ENCODE measurements at regions not wholly inside any gene's neighbourhood (a gene's known extent, or its start where the extent isn't known, plus 50 kb on each side); places are given as distances from the start of the nearest gene placed in this dataset.

- no peak for TF ChIP-seq CTCF (IDR thresholded peaks at IDR 0.05; ENCODE audit: borderline replicate concordance, insufficient read depth, low read depth, low read length)
- H3K4me3 ChIP-seq (ENCODE audit: low read depth, low read length), result no peak overlapping the region
Measured at GRCh38 chr5:60208716-60209115, 315.2 kb upstream of the PDE4D start.

GRCh38 chr5:60207040-60207439, 313.5 kb upstream of the PDE4D start:
- TF ChIP-seq CTCF (IDR thresholded peaks at IDR 0.05; ENCODE audit: borderline replicate concordance, insufficient read depth, low read depth, low read length), result no peak
- no peak overlapping the region for H3K4me3 ChIP-seq (ENCODE audit: low read depth, low read length)

- no peak overlapping the region for H3K4me3 ChIP-seq (ENCODE audit: low read depth, low read length)
- no peak for TF ChIP-seq CTCF (IDR thresholded peaks at IDR 0.05; ENCODE audit: borderline replicate concordance, insufficient read depth, low read depth, low read length)
Measured at GRCh38 chr5:60206234-60206633, 312.7 kb upstream of the PDE4D start.

GRCh38 chr5:60205071-60205470, 311.5 kb upstream of the PDE4D start:
- no peak for TF ChIP-seq CTCF (IDR thresholded peaks at IDR 0.05; ENCODE audit: borderline replicate concordance, insufficient read depth, low read depth, low read length)
- no peak overlapping the region for H3K4me3 ChIP-seq (ENCODE audit: low read depth, low read length)

- no peak overlapping the region for H3K4me3 ChIP-seq (ENCODE audit: low read depth, low read length)
- no peak for TF ChIP-seq CTCF (IDR thresholded peaks at IDR 0.05; ENCODE audit: borderline replicate concordance, insufficient read depth, low read depth, low read length)
Measured at GRCh38 chr5:60196385-60197113, 303.0 kb upstream of the PDE4D start.

GRCh38 chr5:60195551-60195950, 302.0 kb upstream of the PDE4D start:
- H3K4me3 ChIP-seq (ENCODE audit: low read depth, low read length), result no peak overlapping the region
- no peak for TF ChIP-seq CTCF (IDR thresholded peaks at IDR 0.05; ENCODE audit: borderline replicate concordance, insufficient read depth, low read depth, low read length)

- no peak for TF ChIP-seq CTCF (IDR thresholded peaks at IDR 0.05; ENCODE audit: borderline replicate concordance, insufficient read depth, low read depth, low read length)
Measured at GRCh38 chr5:60195083-60195482, 301.6 kb upstream of the PDE4D start.

More at GRCh38 chr5:60195083-60195482, 301.6 kb upstream of the PDE4D start:
- H3K4me3 ChIP-seq (ENCODE audit: low read depth, low read length), result no peak overlapping the region

All from GM12875 (cell line).